Inflammatory macrophage treated with lipopolysaccharide for 1 hour (primary cell): ENCODE measurements at regions not wholly inside any gene's neighbourhood (a gene's known extent, or its start where the extent isn't known, plus 50 kb on each side); places are given as distances from the start of the nearest gene placed in this dataset.
"Not testable (repeated sequence)": the region's sequence is repeated elsewhere in the genome, so short reads cannot be mapped to it uniquely, and the experiment has no call there.

Experiments
- DNase-seq, 2 donors: peaks; one replicate each; pipeline ENCODE4 v3.0.0-alpha.2; 2020 to 2022

GRCh38 chr6:147651-148050, 144.6 kb upstream of the DUSP22 start:
- not testable (repeated sequence) for DNase-seq

GRCh38 chr6:148051-148984, 144.0 kb upstream of the DUSP22 start:
- DNase-seq, result peak; percentile 31 to 71

- not testable (repeated sequence) for DNase-seq
Measured at GRCh38 chr6:150147-150546, 142.1 kb upstream of the DUSP22 start.

GRCh38 chr6:152436-152835, 139.9 kb upstream of the DUSP22 start:
- DNase-seq, result not testable (repeated sequence)

GRCh38 chr6:153026-153425, 139.3 kb upstream of the DUSP22 start:
- peak in 1 of 2 donors; percentile 14 for DNase-seq

- not testable (repeated sequence) for DNase-seq
Measured at GRCh38 chr6:153867-154266, 138.4 kb upstream of the DUSP22 start.

- not testable (repeated sequence) for DNase-seq
Measured at GRCh38 chr6:154321-155092, 137.8 kb upstream of the DUSP22 start.

- no peak for DNase-seq
Measured at GRCh38 chr6:156010-156409, 136.3 kb upstream of the DUSP22 start.

GRCh38 chr6:156441-157140, 135.7 kb upstream of the DUSP22 start:
- not testable (repeated sequence) for DNase-seq

GRCh38 chr6:157176-157575, 135.1 kb upstream of the DUSP22 start:
- DNase-seq, result not testable (repeated sequence)

- DNase-seq, result not testable (repeated sequence)
Measured at GRCh38 chr6:161657-162056, 130.6 kb upstream of the DUSP22 start.

GRCh38 chr6:164720-165119, 127.6 kb upstream of the DUSP22 start:
- no peak for DNase-seq

- no peak for DNase-seq
Measured at GRCh38 chr6:165263-165662, 127.0 kb upstream of the DUSP22 start.

GRCh38 chr6:165906-166305, 126.4 kb upstream of the DUSP22 start:
- no peak for DNase-seq

GRCh38 chr6:168865-169455, 123.3 kb upstream of the DUSP22 start:
- peak; percentile 29 to 80 for DNase-seq

GRCh38 chr6:174036-174435, 118.3 kb upstream of the DUSP22 start:
- DNase-seq, result no peak

- DNase-seq, result no peak
Measured at GRCh38 chr6:175680-176079, 116.6 kb upstream of the DUSP22 start.

- no peak for DNase-seq
Measured at GRCh38 chr6:176766-177165, 115.5 kb upstream of the DUSP22 start.

- DNase-seq, result no peak
Measured at GRCh38 chr6:178119-178518, 114.2 kb upstream of the DUSP22 start.

GRCh38 chr6:178929-179328, 113.4 kb upstream of the DUSP22 start:
- not testable (repeated sequence) for DNase-seq

GRCh38 chr6:179340-179950, 112.8 kb upstream of the DUSP22 start:
- DNase-seq, result no peak

GRCh38 chr6:180091-180694, 112.1 kb upstream of the DUSP22 start:
- DNase-seq, result not testable (repeated sequence)
